COLO668 (cell line): ENCODE measurements at regions not wholly inside any gene's neighbourhood (a gene's known extent, or its start where the extent isn't known, plus 50 kb on each side); places are given as distances from the start of the nearest gene placed in this dataset.
A peak's percentile ranks its signal among the peaks of the same experiment; 100 is the strongest.

Experiments used
- DNase-seq: peaks from one replicate; lab custom pipeline; 2025; ENCODE audit not compliant: unreplicated experiment; lab: John Stamatoyannopoulos, UW

GRCh38 chr1:168991667-168992475 is 114.6 kb upstream of the ATP1B1 start:
- DNase-seq = no peak

GRCh38 chr1:169001353-169001752 is 105.1 kb upstream of the ATP1B1 start:
- DNase-seq = no peak

GRCh38 chr1:169003864-169004516 is 102.5 kb upstream of the ATP1B1 start:
- DNase-seq = no peak

- DNase-seq = no peak
Observed at GRCh38 chr1:169005776-169006175, 100.7 kb upstream of the ATP1B1 start.

- DNase-seq = no peak
Observed at GRCh38 chr1:169009666-169010065, 96.8 kb upstream of the ATP1B1 start.

DNA sequence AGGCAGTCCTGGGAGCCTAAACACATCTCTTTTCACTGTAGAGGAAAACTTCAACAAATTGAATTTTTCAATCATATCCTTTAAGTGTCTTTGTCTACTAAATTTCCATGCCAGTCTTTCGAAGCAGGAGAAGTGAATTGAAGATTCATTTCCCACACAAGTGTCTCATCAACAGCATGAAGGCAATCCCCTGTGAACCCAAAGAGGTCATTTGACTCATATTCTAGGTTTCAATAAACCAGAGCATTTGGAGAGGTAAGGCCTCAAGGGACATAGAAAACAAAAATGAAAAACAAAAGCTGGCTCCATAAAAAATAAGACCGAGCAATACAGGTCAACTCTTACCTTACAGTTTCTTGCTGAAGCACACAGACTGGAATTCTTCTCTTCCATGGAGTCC is 94.1 kb upstream of the ATP1B1 start:
- DNase-seq = no peak

DNA sequence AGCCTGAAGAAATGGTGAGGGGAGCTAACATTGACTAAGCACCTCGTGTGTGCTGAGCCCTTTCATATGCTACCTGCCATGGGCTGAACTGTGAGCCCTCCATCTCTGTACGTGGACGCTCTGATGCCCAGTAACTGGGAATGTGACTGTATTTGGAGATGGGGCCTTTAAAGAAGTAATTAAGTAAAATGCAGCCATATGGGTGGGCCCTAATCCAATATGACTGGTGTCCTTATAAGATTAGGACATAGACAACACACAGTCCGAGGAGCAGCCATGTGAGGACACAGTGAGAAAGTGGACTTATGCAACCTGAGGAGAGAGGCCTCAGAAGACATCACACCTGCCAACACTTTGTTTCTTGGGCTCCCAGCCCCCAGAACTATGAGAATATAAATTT is 92.7 kb upstream of the ATP1B1 start:
- no peak for DNase-seq

DNA sequence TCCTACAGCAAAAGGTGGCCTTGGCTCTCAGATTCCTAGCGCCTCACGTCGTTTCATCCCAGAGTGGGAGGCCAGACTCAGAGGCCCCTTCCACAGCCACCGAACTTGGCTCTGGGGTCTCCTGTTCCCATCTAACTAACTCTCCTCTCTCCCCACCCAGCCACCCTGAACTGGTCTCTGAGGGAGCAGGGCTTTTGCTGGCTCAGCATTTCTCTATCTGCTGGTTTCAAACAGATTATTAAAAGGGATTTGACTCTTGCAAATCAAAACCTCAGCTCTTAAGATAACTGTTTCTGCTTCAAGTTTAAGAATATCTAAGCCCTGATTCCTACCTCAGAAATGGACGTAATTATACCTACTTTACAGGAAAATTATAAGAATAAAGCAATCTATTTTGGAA is 91.0 kb upstream of the ATP1B1 start:
- DNase-seq = no peak

DNA sequence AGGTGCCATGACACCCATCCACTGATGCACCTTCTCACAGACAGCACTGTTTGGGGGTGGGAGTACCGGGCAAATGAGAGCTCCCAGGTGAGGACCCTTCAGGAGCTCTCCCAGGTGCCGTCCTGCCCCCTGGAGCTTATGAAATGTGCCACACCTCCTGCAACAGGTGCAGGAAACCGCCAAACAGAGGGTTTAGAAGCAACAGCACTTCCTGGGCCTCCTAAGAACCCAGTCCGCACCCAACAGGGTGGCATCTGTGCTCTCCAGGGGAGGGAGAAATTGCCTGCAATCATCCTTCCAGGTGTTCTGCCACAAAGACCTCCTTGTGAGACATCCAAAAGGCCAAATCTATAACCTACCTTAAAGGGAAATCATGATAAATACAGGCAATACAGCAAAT is 87.7 kb upstream of the ATP1B1 start:
- no peak for DNase-seq

DNA sequence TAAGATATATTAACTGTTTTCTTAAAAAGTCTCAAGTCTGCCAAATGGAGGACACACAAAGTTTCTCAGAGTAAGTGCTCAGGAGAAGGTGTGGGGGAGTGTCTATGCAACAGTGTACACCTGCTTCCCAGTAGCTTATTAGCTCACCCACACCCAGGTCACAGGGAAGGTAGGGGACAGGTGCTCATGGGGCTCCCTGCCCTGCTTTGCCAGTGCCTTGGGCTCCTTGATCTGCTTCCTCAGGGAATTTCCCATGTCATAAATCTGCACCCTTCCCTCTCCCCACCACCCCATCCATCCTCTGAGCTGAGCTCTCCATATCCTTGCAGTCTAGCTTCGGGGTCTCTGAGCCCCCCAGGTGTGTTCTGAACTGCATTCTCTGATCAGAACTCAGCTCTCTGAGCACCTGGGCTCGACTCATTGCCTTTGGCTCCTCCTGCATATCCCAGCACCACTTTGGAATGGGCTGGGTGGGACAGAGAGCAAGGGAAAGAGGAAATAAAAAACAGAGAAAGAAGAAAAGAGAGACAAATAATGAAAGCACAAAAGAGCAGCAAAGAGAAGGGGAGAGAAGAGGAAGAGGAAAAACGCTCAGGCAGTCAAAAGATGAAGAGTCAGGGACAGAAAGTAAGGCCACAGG is 87.0 kb upstream of the ATP1B1 start:
- DNase-seq = peak; percentile 18

DNA sequence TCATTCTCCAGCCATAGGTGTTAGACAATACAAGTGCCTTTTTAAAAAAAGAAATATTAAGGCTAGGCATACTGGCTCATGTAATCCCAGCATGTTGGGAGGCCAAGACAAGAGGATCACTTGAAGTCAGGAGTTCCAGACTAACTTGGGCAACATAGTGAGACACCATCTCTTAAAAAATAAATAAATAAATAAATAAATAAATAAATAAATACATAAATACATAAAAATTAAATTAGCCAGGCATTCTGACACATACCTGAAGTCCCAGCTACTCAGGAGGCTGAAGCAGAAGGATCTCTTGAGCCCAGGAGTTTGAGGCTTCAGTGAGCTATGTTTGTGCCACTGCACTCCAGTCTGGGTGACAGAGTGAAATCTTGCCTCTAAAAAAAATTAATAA is 85.8 kb upstream of the ATP1B1 start:
- no peak for DNase-seq

DNA sequence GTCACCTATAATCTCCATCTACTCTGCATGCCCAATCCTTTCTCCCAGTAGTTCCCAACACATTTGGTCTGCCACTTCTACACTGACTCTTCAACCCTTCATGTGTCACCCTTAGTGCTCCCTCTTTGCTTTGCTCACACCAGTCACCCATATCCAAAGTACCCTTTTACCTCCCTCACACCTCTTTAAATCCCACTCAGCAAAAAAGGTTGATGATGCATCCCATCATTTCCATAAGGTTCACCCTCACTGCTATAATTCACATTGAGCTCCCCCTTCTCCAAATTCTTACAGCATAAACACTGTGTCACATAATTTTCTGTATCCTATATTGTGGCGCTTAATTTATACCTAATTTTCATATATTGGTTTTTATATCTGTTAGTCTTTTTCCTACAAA is 83.8 kb upstream of the ATP1B1 start:
- DNase-seq = no peak

DNA sequence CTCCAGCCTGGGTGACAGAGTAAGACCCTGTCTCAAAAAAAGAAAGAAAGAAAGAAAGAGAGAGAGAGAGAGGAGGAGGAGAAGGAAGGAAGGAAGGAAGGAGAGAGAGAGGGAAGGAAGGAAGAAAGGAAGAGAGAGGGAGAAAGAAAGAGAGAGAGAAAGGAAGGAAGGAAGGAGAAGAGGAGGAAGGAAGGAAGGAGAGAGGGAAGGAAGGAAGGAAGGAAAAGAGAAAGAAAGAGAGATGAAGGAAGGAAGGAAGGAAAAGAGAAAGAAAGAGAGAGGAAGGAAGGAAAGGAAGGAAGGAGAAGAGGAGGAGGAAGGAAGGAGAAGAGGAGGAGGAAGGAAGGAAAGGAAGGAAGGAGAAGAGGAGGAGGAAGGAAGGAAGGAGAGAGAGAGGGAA is 82.2 kb upstream of the ATP1B1 start:
- DNase-seq = no peak

GRCh38 chr1:169024800-169025271 is 81.7 kb upstream of the ATP1B1 start:
- no peak for DNase-seq

- DNase-seq = no peak
Observed at GRCh38 chr1:169025412-169025811, 81.1 kb upstream of the ATP1B1 start.

- DNase-seq = no peak
Observed at GRCh38 chr1:169027607-169028320, 78.7 kb upstream of the ATP1B1 start.

GRCh38 chr1:169031566-169032224 is 74.8 kb upstream of the ATP1B1 start:
- DNase-seq = no peak

- DNase-seq = no peak
Observed at GRCh38 chr1:169041366-169041765, 65.1 kb upstream of the ATP1B1 start.

DNA sequence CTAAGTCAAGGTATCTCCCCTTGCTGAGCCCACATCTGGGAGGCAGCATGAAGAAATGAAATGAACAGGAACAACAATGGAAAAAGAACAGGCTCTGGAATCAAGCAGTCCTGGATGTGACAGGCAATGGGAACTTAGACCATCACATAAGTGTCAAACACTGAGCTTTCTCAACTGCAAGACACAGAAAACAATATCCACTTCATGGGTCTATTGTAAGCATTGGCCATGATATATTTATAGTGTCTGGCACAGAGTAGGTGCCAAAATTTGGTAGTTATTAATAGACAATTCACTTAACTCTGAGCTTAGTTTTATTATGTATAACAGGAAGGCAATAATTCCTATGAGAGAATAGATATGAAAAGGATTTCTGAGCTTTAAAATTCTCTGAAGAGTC is 64.1 kb upstream of the ATP1B1 start:
- no peak for DNase-seq

GRCh38 chr1:169043823-169044222 is 62.7 kb upstream of the ATP1B1 start:
- DNase-seq = no peak

DNA sequence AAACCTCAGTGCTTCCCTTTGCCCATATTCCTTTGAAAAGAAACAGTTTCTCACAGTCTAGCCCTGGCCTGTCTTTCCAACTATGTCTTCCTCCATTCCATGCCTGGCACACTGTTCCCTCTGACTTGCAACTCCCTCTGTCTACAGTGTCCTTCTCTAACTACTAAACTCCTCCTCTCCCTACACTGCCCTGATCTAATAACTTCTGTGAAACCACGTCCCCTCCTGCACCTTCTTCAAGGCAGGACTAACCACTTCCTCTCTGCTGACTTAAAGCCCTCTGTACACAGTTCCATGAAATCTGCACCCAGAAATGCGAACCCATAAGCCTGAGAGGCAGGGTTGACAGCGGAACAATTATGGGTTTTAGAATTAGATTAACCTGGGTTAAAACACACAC is 62.2 kb upstream of the ATP1B1 start:
- no peak for DNase-seq
